ENCODE measurements at regions not wholly inside any gene's neighbourhood (a gene's known extent, or its start where the extent isn't known, plus 50 kb on each side); places are given as distances from the start of the nearest gene placed in this dataset.

- H2AFZ ChIP-seq (ENCODE audit: low read length), result no peak overlapping the region
- H3K9ac ChIP-seq (ENCODE audit: low read depth, low read length, poor library complexity), result no peak overlapping the region
- no peak overlapping the region for H2AK5ac ChIP-seq (ENCODE audit: low read depth, low read length)
- H3K23ac ChIP-seq (ENCODE audit: low read depth, low read length, poor library complexity), result no peak overlapping the region
- peaks cover 0 to 10% of the 10 kb centered on the region in 2 donors for H3K9me3 ChIP-seq (replicated peaks in 1 of 2; ENCODE audit: control insufficient read depth in 2 of 2, insufficient read depth in 1 of 2, low read depth in 1 of 2, low read length in 2 of 2)
- H4K8ac ChIP-seq (ENCODE audit: low read depth, low read length), result no peak overlapping the region
- no peak overlapping the region for H3K18ac ChIP-seq (ENCODE audit: low read length)
- no peaks in the 10 kb centered on the region for H3K27me3 ChIP-seq (ENCODE audit: control insufficient read depth in 3 of 3, insufficient read depth in 3 of 3, low read depth in 1 of 3, low read length in 3 of 3)
- no peak overlapping the region for H3K4me2 ChIP-seq (ENCODE audit: insufficient read depth, low read length, poor library complexity, severe bottlenecking)
- no peak for DNase-seq (ENCODE audit: low spot score)
- H3K14ac ChIP-seq (ENCODE audit: low read length), result no peak overlapping the region
- peaks cover 0 to 4% of the 10 kb centered on the region in 2 donors for H3K4me1 ChIP-seq (ENCODE audit: control insufficient read depth in 2 of 2, insufficient read depth in 1 of 2, low read depth in 1 of 2, low read length in 2 of 2)
- no peak overlapping the region for H2BK5ac ChIP-seq (ENCODE audit: low read length)
- H2BK12ac ChIP-seq (ENCODE audit: low read length), result no peak overlapping the region
- no peak overlapping the region for H4K91ac ChIP-seq (ENCODE audit: low read depth, low read length, poor library complexity)
- H2BK15ac ChIP-seq (ENCODE audit: low read length), result no peak overlapping the region
- H3K4me3 ChIP-seq (ENCODE audit: low read length in 2 of 2), result no peak overlapping the region
- H3K4ac ChIP-seq (ENCODE audit: low read length), result no peak overlapping the region
- H2BK120ac ChIP-seq (ENCODE audit: low read depth, low read length), result no peak overlapping the region
- no peaks in the 10 kb centered on the region for H3K79me1 ChIP-seq (ENCODE audit: low read depth, low read length)
- no peak overlapping the region for H3K27ac ChIP-seq (replicated peaks; ENCODE audit: low read length)
- H3K36me3 ChIP-seq (replicated peaks in 1 of 2; ENCODE audit: control insufficient read depth in 2 of 2, insufficient read depth in 2 of 2, low read length in 2 of 2), result no peaks in the 10 kb centered on the region
- no CpG with 5 or more reads among the region's 5 CpGs for WGBS, 2 donors (ENCODE audit: extremely low coverage in 2 of 2, insufficient read length in 2 of 2, insufficient replicate concordance in 1 of 2)
Measured at GRCh38 chr21:29477941-29478340, 179.2 kb downstream of the BACH1 start.

- H2BK12ac ChIP-seq (ENCODE audit: low read length), result no peak overlapping the region
- no peak overlapping the region for H2BK120ac ChIP-seq (ENCODE audit: low read depth, low read length)
- H3K9me3 ChIP-seq (replicated peaks in 1 of 2; ENCODE audit: control insufficient read depth in 2 of 2, insufficient read depth in 1 of 2, low read depth in 1 of 2, low read length in 2 of 2), result no peaks in the 10 kb centered on the region
- H3K9ac ChIP-seq (ENCODE audit: low read depth, low read length, poor library complexity), result no peak overlapping the region
- peaks cover 0 to 4% of the 10 kb centered on the region in 2 donors for H3K4me1 ChIP-seq (ENCODE audit: control insufficient read depth in 2 of 2, insufficient read depth in 1 of 2, low read depth in 1 of 2, low read length in 2 of 2)
- no peak overlapping the region for H4K8ac ChIP-seq (ENCODE audit: low read depth, low read length)
- no peaks in the 10 kb centered on the region for H3K36me3 ChIP-seq (replicated peaks in 1 of 2; ENCODE audit: control insufficient read depth in 2 of 2, insufficient read depth in 2 of 2, low read length in 2 of 2)
- DNase-seq (ENCODE audit: low spot score), result no peak
- no CpG with 5 or more reads among the region's 5 CpGs for WGBS, 2 donors (ENCODE audit: extremely low coverage in 2 of 2, insufficient read length in 2 of 2, insufficient replicate concordance in 1 of 2)
- no peak overlapping the region for H2AFZ ChIP-seq (ENCODE audit: low read length)
- H3K23ac ChIP-seq (ENCODE audit: low read depth, low read length, poor library complexity), result no peak overlapping the region
- no peak overlapping the region for H2BK5ac ChIP-seq (ENCODE audit: low read length)
- no peaks in the 10 kb centered on the region for H3K27me3 ChIP-seq (ENCODE audit: control insufficient read depth in 3 of 3, insufficient read depth in 3 of 3, low read depth in 1 of 3, low read length in 3 of 3)
- no peak overlapping the region for H3K18ac ChIP-seq (ENCODE audit: low read length)
- no peak overlapping the region for H3K14ac ChIP-seq (ENCODE audit: low read length)
- no peak overlapping the region for H3K4ac ChIP-seq (ENCODE audit: low read length)
- H2BK15ac ChIP-seq (ENCODE audit: low read length), result no peak overlapping the region
- H4K91ac ChIP-seq (ENCODE audit: low read depth, low read length, poor library complexity), result no peak overlapping the region
- H3K4me3 ChIP-seq (ENCODE audit: low read length in 2 of 2), result no peak overlapping the region
- H3K4me2 ChIP-seq (ENCODE audit: insufficient read depth, low read length, poor library complexity, severe bottlenecking), result no peak overlapping the region
- no peak overlapping the region for H3K27ac ChIP-seq (replicated peaks; ENCODE audit: low read length)
- no peaks in the 10 kb centered on the region for H3K79me1 ChIP-seq (ENCODE audit: low read depth, low read length)
- no peak overlapping the region for H2AK5ac ChIP-seq (ENCODE audit: low read depth, low read length)
Measured at GRCh38 chr21:29481081-29481480, 182.4 kb downstream of the BACH1 start.

- Histone ChIP-seq H2BK120ac (ENCODE audit: low read depth, low read length) (no peak overlapping the region), H3K23ac (ENCODE audit: low read depth, low read length, poor library complexity) (no peak overlapping the region), H2BK15ac (ENCODE audit: low read length) (no peak overlapping the region), H2AK5ac (ENCODE audit: low read depth, low read length) (no peak overlapping the region), H4K91ac (ENCODE audit: low read depth, low read length, poor library complexity) (no peak overlapping the region), H3K4me2 (ENCODE audit: insufficient read depth, low read length, poor library complexity, severe bottlenecking) (no peak overlapping the region), H3K27ac (replicated peaks; ENCODE audit: low read length) (no peak overlapping the region), H3K27me3 (ENCODE audit: control insufficient read depth in 3 of 3, insufficient read depth in 3 of 3, low read depth in 1 of 3, low read length in 3 of 3) (no peaks in the 10 kb centered on the region), H3K9ac (ENCODE audit: low read depth, low read length, poor library complexity) (no peak overlapping the region), H3K4me3 (ENCODE audit: low read length in 2 of 2) (no peak overlapping the region), H3K36me3 (replicated peaks in 1 of 2; ENCODE audit: control insufficient read depth in 2 of 2, insufficient read depth in 2 of 2, low read length in 2 of 2) (no peaks in the 10 kb centered on the region), H2BK12ac (ENCODE audit: low read length) (no peak overlapping the region), H2AFZ (ENCODE audit: low read length) (no peak overlapping the region), H3K14ac (ENCODE audit: low read length) (no peak overlapping the region), H3K4me1 (ENCODE audit: control insufficient read depth in 2 of 2, insufficient read depth in 1 of 2, low read depth in 1 of 2, low read length in 2 of 2) (peaks cover 0 to 4% of the 10 kb centered on the region in 2 donors), H3K79me1 (ENCODE audit: low read depth, low read length) (no peaks in the 10 kb centered on the region), H3K4ac (ENCODE audit: low read length) (no peak overlapping the region), H2BK5ac (ENCODE audit: low read length) (no peak overlapping the region), H4K8ac (ENCODE audit: low read depth, low read length) (no peak overlapping the region), H3K18ac (ENCODE audit: low read length) (no peak overlapping the region), H3K9me3 (replicated peaks in 1 of 2; ENCODE audit: control insufficient read depth in 2 of 2, insufficient read depth in 1 of 2, low read depth in 1 of 2, low read length in 2 of 2) (no peaks in the 10 kb centered on the region)
- no peak for DNase-seq (ENCODE audit: low spot score)
- no CpG with 5 or more reads among the region's 2 CpGs for WGBS, 2 donors (ENCODE audit: extremely low coverage in 2 of 2, insufficient read length in 2 of 2, insufficient replicate concordance in 1 of 2)
Measured at GRCh38 chr21:29481641-29482040, 182.9 kb downstream of the BACH1 start.

GRCh38 chr21:29486306-29486807, 187.6 kb downstream of the BACH1 start:
- Histone ChIP-seq H4K91ac (ENCODE audit: low read depth, low read length, poor library complexity) (no peak overlapping the region), H2BK15ac (ENCODE audit: low read length) (no peak overlapping the region), H3K27ac (replicated peaks; ENCODE audit: low read length) (no peak overlapping the region), H2AK5ac (ENCODE audit: low read depth, low read length) (no peak overlapping the region), H4K8ac (ENCODE audit: low read depth, low read length) (no peak overlapping the region), H2BK12ac (ENCODE audit: low read length) (no peak overlapping the region), H3K14ac (ENCODE audit: low read length) (no peak overlapping the region), H3K27me3 (ENCODE audit: control insufficient read depth in 3 of 3, insufficient read depth in 3 of 3, low read depth in 1 of 3, low read length in 3 of 3) (no peaks in the 10 kb centered on the region), H3K4me3 (ENCODE audit: low read length in 2 of 2) (no peak overlapping the region), H2BK5ac (ENCODE audit: low read length) (no peak overlapping the region), H3K4me2 (ENCODE audit: insufficient read depth, low read length, poor library complexity, severe bottlenecking) (no peak overlapping the region), H2AFZ (ENCODE audit: low read length) (no peak overlapping the region), H2BK120ac (ENCODE audit: low read depth, low read length) (no peak overlapping the region), H3K18ac (ENCODE audit: low read length) (no peak overlapping the region), H3K79me1 (ENCODE audit: low read depth, low read length) (no peaks in the 10 kb centered on the region), H3K9me3 (replicated peaks in 1 of 2; ENCODE audit: control insufficient read depth in 2 of 2, insufficient read depth in 1 of 2, low read depth in 1 of 2, low read length in 2 of 2) (no peaks in the 10 kb centered on the region), H3K9ac (ENCODE audit: low read depth, low read length, poor library complexity) (no peak overlapping the region), H3K4ac (ENCODE audit: low read length) (no peak overlapping the region), H3K23ac (ENCODE audit: low read depth, low read length, poor library complexity) (no peak overlapping the region), H3K36me3 (replicated peaks in 1 of 2; ENCODE audit: control insufficient read depth in 2 of 2, insufficient read depth in 2 of 2, low read length in 2 of 2) (no peaks in the 10 kb centered on the region), H3K4me1 (ENCODE audit: control insufficient read depth in 2 of 2, insufficient read depth in 1 of 2, low read depth in 1 of 2, low read length in 2 of 2) (peaks cover 0 to 11% of the 10 kb centered on the region in 2 donors)
- DNase-seq (ENCODE audit: low spot score), result no peak

All from neuronal stem cell (in vitro differentiated cells).